ENCODE measurements at regions not wholly inside any gene's neighbourhood (a gene's known extent, or its start where the extent isn't known, plus 50 kb on each side); places are given as distances from the start of the nearest gene placed in this dataset.

GRCh38 chr11:80129396-80129795 is 688.6 kb upstream of the TENM4 start (continued):
- TF ChIP-seq ATF3 (IDR thresholded peaks at IDR 0.05; ENCODE audit: insufficient read depth, low read depth, low read length), result no peak
- TF ChIP-seq JUND (IDR thresholded peaks at IDR 0.05; ENCODE audit: low read length), result no peak
- no peak for TF ChIP-seq ATF2 (IDR thresholded peaks at IDR 0.05; ENCODE audit: low read length)
- no peak for TF ChIP-seq SP2 (IDR thresholded peaks at IDR 0.05; ENCODE audit: low read length)

All from H1 (cell line).